ENCODE measurements at regions not wholly inside any gene's neighbourhood (a gene's known extent, or its start where the extent isn't known, plus 50 kb on each side); places are given as distances from the start of the nearest gene placed in this dataset.

DNA sequence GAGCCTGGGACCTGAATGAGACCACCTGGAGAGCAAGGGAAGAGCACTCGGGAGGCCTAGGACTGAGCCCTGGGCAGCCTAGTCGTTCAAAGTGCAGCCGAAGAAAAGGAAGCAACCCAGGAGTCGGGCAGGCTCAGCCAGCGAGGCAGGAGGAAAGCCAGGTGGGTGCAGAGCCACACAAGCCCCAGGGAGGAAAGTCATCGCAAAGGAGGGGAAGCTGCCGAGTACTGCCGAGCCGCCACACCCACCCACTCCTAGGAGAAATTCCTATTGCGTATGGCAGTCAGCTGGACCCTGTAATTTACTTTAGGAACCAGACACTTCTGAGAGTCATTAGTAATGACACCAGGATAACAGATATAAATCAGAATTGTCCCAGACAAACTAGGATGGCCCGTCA is 187.6 kb downstream of the KATNIP start:
- no peak for DNase-seq (ENCODE audit: low read depth in 2 of 2)
